ENCODE measurements at regions not wholly inside any gene's neighbourhood (a gene's known extent, or its start where the extent isn't known, plus 50 kb on each side); places are given as distances from the start of the nearest gene placed in this dataset.
"Not testable (repeated sequence)": the region's sequence is repeated elsewhere in the genome, so short reads cannot be mapped to it uniquely, and the experiment has no call there.

DNA sequence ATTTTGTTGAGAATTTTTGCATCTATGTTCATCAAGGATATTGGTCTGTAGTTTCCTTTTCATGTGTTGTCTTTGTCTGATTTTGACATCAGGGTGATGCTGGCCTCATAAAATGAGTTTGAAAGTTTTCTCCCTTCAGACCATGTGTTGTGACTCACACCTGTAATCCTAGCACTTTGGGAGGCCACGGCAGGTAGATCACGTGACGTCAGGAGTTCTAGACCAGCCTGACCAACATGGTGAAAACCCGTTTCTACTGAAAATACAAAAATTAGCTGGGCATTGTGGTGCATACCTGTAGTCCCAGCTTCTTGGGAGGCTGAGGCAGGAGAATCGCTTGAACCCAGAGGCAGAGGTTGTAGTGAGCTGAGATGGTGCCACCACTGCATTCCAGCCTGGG lies 716.4 kb upstream of the GOT2 start:
- TF ChIP-seq, protein P1, sequence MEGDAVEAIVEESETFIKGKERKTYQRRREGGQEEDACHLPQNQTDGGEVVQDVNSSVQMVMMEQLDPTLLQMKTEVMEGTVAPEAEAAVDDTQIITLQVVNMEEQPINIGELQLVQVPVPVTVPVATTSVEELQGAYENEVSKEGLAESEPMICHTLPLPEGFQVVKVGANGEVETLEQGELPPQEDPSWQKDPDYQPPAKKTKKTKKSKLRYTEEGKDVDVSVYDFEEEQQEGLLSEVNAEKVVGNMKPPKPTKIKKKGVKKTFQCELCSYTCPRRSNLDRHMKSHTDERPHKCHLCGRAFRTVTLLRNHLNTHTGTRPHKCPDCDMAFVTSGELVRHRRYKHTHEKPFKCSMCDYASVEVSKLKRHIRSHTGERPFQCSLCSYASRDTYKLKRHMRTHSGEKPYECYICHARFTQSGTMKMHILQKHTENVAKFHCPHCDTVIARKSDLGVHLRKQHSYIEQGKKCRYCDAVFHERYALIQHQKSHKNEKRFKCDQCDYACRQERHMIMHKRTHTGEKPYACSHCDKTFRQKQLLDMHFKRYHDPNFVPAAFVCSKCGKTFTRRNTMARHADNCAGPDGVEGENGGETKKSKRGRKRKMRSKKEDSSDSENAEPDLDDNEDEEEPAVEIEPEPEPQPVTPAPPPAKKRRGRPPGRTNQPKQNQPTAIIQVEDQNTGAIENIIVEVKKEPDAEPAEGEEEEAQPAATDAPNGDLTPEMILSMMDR (IDR thresholded peaks at IDR 0.05; ENCODE audit: poor library complexity, severe bottlenecking), result not testable (repeated sequence)
- TF ChIP-seq POLR2AphosphoS5 (IDR thresholded peaks at IDR 0.05); RAD21 (conservative IDR thresholded peaks at IDR 0.05); EZH2 (IDR thresholded peaks at IDR 0.05; ENCODE audit: borderline replicate concordance, insufficient read depth, low read length, poor library complexity, severe bottlenecking); TAF1 (IDR thresholded peaks at IDR 0.05; ENCODE audit: low read depth): not testable (repeated sequence)

All from neural cell (in vitro differentiated cells).